SK-N-SH (cell line): ENCODE measurements at regions not wholly inside any gene's neighbourhood (a gene's known extent, or its start where the extent isn't known, plus 50 kb on each side); places are given as distances from the start of the nearest gene placed in this dataset.

Experiments used
- CTCF ChIA-PET: fragments of 300-600, 350-600 bp; formaldehyde crosslinking; extraction: SDS; loops from one replicate; lab custom pipeline; 2021; lab: Yijun Ruan, JAX
- POLR2A ChIA-PET: fragments of 350-600 bp; sonication (Branson Sonifier 250); formaldehyde crosslinking; extraction: SDS; loops from one replicate; lab custom pipeline; 2020; ENCODE audit warnings: antibody characterized with exemption, inconsistent platforms; lab: Yijun Ruan, JAX
- DNase-seq: peaks from one replicate; pipeline ENCODE4 v3.0.0; 2012
- H2AFZ ChIP-seq: fragments of 200-600 bp; sonication (generic); 2 replicates; pipeline ENCODE4 v1.8.1; 2016; ENCODE audit warnings: antibody characterized with exemption, mild to moderate bottlenecking, low read depth
- H3F3A ChIP-seq: fragments of 200-600 bp; sonication (generic); replicated peaks from 2 replicates; pipeline ENCODE3; 2016; ENCODE audit warnings: antibody characterized with exemption, mild to moderate bottlenecking; ENCODE audit not compliant: insufficient read depth
- H3K27ac ChIP-seq, 2 experiments: fragments of 200-500 bp in 1 of 2; fragments of 200-600 bp in 1 of 2; sonication (Bioruptor generic) in 1 of 2; sonication (generic), shearing (Covaris generic) in 1 of 2; 2 replicates each; pipeline versions ENCODE4 v1.5.1 to v1.6.1; 2014 to 2016; ENCODE audit warnings: low read depth in 2 of 2, inconsistent platforms in 1 of 2, low read length in 1 of 2, mild to moderate bottlenecking in 1 of 2, mixed read lengths in 1 of 2
- H3K27me3 ChIP-seq: fragments of 200-600 bp; sonication (generic), shearing (Covaris generic); 2 replicates; pipeline ENCODE4 v1.6.1; 2016; ENCODE audit warnings: mixed run types; ENCODE audit not compliant: insufficient read depth
- H3K36me3 ChIP-seq, 2 experiments: fragments of 200-500 bp in 1 of 2; fragments of 200-600 bp in 1 of 2; sonication (Bioruptor generic) in 1 of 2; sonication (generic) in 1 of 2; replicated peaks in 1 of 2; 2 replicates each; pipeline versions ENCODE3 to v1.5.1; 2014 to 2016; ENCODE audit warnings: low read length in 1 of 2, mild to moderate bottlenecking in 1 of 2; ENCODE audit not compliant: insufficient read depth in 2 of 2, control insufficient read depth in 1 of 2
- H3K4me1 ChIP-seq, 2 experiments: fragments of 200-500 bp in 1 of 2; fragments of 200-600 bp in 1 of 2; sonication (Bioruptor generic) in 1 of 2; sonication (generic), shearing (Covaris generic) in 1 of 2; 2 replicates each; pipeline versions ENCODE4 v1.5.1 to v1.6.1; 2014 to 2016; ENCODE audit warnings: low read depth in 1 of 2, low read length in 1 of 2, mixed run types in 1 of 2; ENCODE audit not compliant: insufficient read depth in 2 of 2, control insufficient read depth in 1 of 2
- H3K4me2 ChIP-seq: fragments of 200-600 bp; sonication (generic), shearing (Covaris generic); 2 replicates; pipeline ENCODE4 v1.6.1; 2017; ENCODE audit warnings: mixed run types
- H3K4me3 ChIP-seq, 2 experiments: fragments of 200-500 bp in 1 of 2; fragments of 200-600 bp in 1 of 2; sonication (Bioruptor generic) in 1 of 2; sonication (generic), shearing (Covaris generic) in 1 of 2; 2 replicates each; pipeline versions ENCODE4 v1.5.1 to v1.8.1; 2014 to 2016; ENCODE audit warnings: low read depth in 2 of 2, inconsistent platforms in 1 of 2, low read length in 1 of 2, mild to moderate bottlenecking in 1 of 2, mixed read lengths in 1 of 2, moderate library complexity in 1 of 2
- H3K79me2 ChIP-seq: fragments of 200-600 bp; sonication (generic); 2 replicates; pipeline ENCODE4 v1.8.1; 2017; ENCODE audit warnings: mild to moderate bottlenecking; ENCODE audit not compliant: insufficient read depth
- H3K9ac ChIP-seq: fragments of 200-600 bp; sonication (generic); 2 replicates; pipeline ENCODE4 v1.6.1; 2017; ENCODE audit warnings: mixed run types
- H3K9me2 ChIP-seq: fragments of 200-600 bp; sonication (generic); 2 replicates; pipeline ENCODE4 v1.6.1; 2017; ENCODE audit warnings: mixed run types
- H3K9me3 ChIP-seq: fragments of 200-600 bp; sonication (generic); 2 replicates; pipeline ENCODE4 v1.6.1; 2017; ENCODE audit warnings: mixed run types, mild to moderate bottlenecking, moderate library complexity
- H4K20me1 ChIP-seq: fragments of 200-600 bp; sonication (generic); 2 replicates; pipeline ENCODE4 v1.6.1; 2017; ENCODE audit warnings: mild to moderate bottlenecking, mixed run types; ENCODE audit not compliant: insufficient read depth
- EP300 ChIP-seq, 2 experiments: IDR thresholded peaks; 2 replicates each; pipeline versions ENCODE4 v1.4.0 to v1.6.1; 2012; ENCODE audit warnings: borderline replicate concordance in 1 of 2, low read depth in 1 of 2, low read length in 1 of 2
- GATA2 ChIP-seq: sonication (generic); formaldehyde crosslinking; IDR thresholded peaks from 2 replicates; pipeline ENCODE4 v1.5.0; 2020; ENCODE audit warnings: mild to moderate bottlenecking, missing genetic modification reagents
- JUND ChIP-seq: IDR thresholded peaks from 2 replicates; pipeline ENCODE4 v1.4.0; 2012
- MXI1 ChIP-seq: IDR thresholded peaks from 2 replicates; pipeline ENCODE4 v1.6.1; 2012; ENCODE audit warnings: mild to moderate bottlenecking, low read depth, low read length, improper control_type of control experiment
- NFIC ChIP-seq: IDR thresholded peaks from 2 replicates; pipeline ENCODE4 v1.4.0; 2012; ENCODE audit warnings: borderline replicate concordance
- POLR2AphosphoS5 ChIP-seq: IDR thresholded peaks from 2 replicates; pipeline ENCODE4 v1.6.1; 2012; ENCODE audit warnings: low read depth, low read length
- RFX5 ChIP-seq: IDR thresholded peaks from 2 replicates; pipeline ENCODE4 v1.6.1; 2012; ENCODE audit warnings: mild to moderate bottlenecking, improper control_type of control experiment, low read length
- RXRA ChIP-seq: IDR thresholded peaks from 2 replicates; pipeline ENCODE4 v1.4.0; 2012; ENCODE audit warnings: low read depth, mild to moderate bottlenecking, borderline replicate concordance
- SMC3 ChIP-seq: IDR thresholded peaks from 2 replicates; pipeline ENCODE4 v1.6.1; 2012; ENCODE audit warnings: low read depth, low read length, improper control_type of control experiment
- TAF1 ChIP-seq: IDR thresholded peaks from 2 replicates; pipeline ENCODE4 v1.6.1; 2012; ENCODE audit warnings: low read depth, mild to moderate bottlenecking, low read length, moderate library complexity, borderline replicate concordance
- TCF12 ChIP-seq: IDR thresholded peaks from 2 replicates; pipeline ENCODE4 v1.4.0; 2012
- YY1 ChIP-seq: IDR thresholded peaks from 2 replicates; pipeline ENCODE4 v1.4.0; 2012; ENCODE audit warnings: low read depth, mild to moderate bottlenecking
- WGBS: methylation state at CpG from one replicate; pipeline ENCODE4 v1.1.6; 2017; ENCODE audit warnings: low lambda C conversion rate; 5-methylcytosine and 5-hydroxymethylcytosine counted together
- TF ChIP-seq, protein P1 (sequence below): IDR thresholded peaks from 2 replicates; pipeline ENCODE4 v1.4.0; 2012; ENCODE audit warnings: low read depth
- TF ChIP-seq, protein P2 (sequence below): IDR thresholded peaks from 2 replicates; pipeline ENCODE4 v1.4.0; 2012; ENCODE audit warnings: low read depth, borderline replicate concordance
- TF ChIP-seq, protein P3 (sequence below): IDR thresholded peaks from 2 replicates; pipeline ENCODE4 v1.6.1; 2012; ENCODE audit warnings: mild to moderate bottlenecking, low read depth, low read length, moderate library complexity
- TF ChIP-seq, protein P4 (sequence below): IDR thresholded peaks from 2 replicates; pipeline ENCODE4; 2012
- TF ChIP-seq, protein P5 (sequence below): IDR thresholded peaks from 2 replicates; pipeline ENCODE4 v1.4.0; 2012; ENCODE audit warnings: low read depth, borderline replicate concordance
- TF ChIP-seq, protein P6 (sequence below): fragments of 150-350 bp; IDR thresholded peaks from 2 replicates; pipeline ENCODE4 v1.6.1; 2017; ENCODE audit warnings: antibody characterized with exemption, low read length, low read depth, borderline replicate concordance

DNA sequence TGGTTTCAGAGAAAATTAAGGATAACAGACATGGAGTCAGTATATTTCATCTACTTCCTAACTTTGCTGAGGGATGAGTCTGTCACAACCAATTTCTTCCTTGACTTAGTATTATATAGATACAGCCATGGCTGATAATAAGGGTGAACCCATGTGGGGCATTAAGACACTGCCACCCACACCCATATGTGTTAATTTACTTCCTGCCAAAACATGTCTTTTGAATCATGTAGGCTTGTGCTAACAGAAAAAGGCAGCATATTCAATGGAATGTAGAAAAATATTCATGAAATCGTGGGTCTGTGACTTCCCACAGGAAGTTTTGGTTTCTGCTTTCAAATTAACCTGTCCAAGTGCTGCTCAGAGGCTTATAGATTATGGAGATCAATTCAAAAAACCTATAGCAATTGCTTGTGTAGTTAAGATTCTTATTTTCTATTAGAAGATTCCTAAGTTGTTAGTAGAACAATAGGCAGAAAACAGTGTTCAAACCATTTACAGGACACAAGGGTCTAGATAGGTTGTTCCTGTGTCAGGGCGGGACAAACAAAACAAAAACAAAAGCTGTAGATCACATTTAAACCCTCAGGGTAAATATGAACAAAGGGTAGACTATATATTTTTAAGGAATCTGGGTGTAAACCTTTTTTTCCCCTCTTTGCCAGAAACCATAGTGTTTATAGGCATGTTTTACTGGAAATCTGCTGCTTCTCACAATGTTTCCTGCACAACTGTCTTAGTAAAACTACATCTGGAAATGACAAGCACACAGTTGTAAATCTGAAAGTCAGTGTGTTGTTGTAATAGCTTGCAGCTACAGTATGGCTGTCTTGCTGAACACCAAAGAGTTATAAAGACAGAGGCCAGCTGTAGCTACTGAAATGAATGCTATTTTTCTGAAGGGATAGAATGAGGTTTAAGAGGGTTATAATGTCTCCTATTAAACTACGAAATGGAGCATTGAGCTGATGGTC, 691.2 kb downstream of the EPHA4 start:
- WGBS, result 4% methylated on average over 3 of the region's 3 CpGs
- CTCF ChIA-PET, result interaction anchor here (0.7 kb wide), 1 partner anchor 959 kb away, joined by 3 read pairs; no protein-coding TSS in a partner anchor
- no peak overlapping the region for H2AFZ ChIP-seq
- H3K27ac ChIP-seq, result no peak overlapping the region
- H3K4me1 ChIP-seq, result no peaks in the 10 kb centered on the region
- DNase-seq, result no peak
- POLR2A ChIA-PET, result no interaction called here
- H3K79me2 ChIP-seq, result no peaks in the 10 kb centered on the region
- no peak overlapping the region for H3K9ac ChIP-seq
- TF ChIP-seq JUND (no peak), NFIC (no peak), YY1 (no peak), RXRA (no peak)
- TF ChIP-seq, protein P1, sequence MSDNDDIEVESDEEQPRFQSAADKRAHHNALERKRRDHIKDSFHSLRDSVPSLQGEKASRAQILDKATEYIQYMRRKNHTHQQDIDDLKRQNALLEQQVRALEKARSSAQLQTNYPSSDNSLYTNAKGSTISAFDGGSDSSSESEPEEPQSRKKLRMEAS, result no peak
- H3K4me2 ChIP-seq, result no peak overlapping the region
- no peaks in the 10 kb centered on the region for H3K9me3 ChIP-seq
- H3K27me3 ChIP-seq, result no peaks in the 10 kb centered on the region
- H4K20me1 ChIP-seq, result no peaks in the 10 kb centered on the region
- no peak overlapping the region for H3K4me3 ChIP-seq
- no peaks in the 10 kb centered on the region for H3F3A ChIP-seq
- H3K36me3 ChIP-seq, result no peaks in the 10 kb centered on the region
- H3K9me2 ChIP-seq, result no peaks in the 10 kb centered on the region

DNA sequence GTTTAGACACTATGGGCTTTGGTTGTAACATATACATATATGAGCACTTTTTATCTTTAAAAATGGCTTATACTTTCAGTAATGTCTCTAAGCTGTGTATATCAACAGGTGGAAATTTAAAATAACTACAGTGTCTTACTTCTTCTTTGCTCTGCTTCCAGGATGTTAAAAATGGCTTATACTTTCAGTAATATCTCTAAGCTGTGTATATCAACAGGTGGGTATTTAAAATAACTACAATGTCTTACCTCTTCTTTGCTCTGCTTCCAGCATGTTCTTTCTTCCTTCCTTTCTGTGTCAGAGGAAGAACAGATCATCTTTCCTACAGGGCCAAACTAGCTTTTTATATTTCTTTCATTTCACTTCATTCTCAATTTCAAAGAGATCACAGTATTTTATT, 689.6 kb downstream of the EPHA4 start:
- no peak overlapping the region for H3K4me2 ChIP-seq
- H2AFZ ChIP-seq, result no peak overlapping the region
- no peaks in the 10 kb centered on the region for H3K27me3 ChIP-seq
- H3K4me3 ChIP-seq, result no peak overlapping the region
- H3K79me2 ChIP-seq, result no peaks in the 10 kb centered on the region
- H4K20me1 ChIP-seq, result no peaks in the 10 kb centered on the region
- no peaks in the 10 kb centered on the region for H3K36me3 ChIP-seq
- ChIA-PET POLR2A (no interaction called here), CTCF (interaction anchor here (1.3 kb wide), 1 partner anchor 32 kb away, joined by 3 read pairs; no protein-coding TSS in a partner anchor)
- H3K9me2 ChIP-seq, result no peaks in the 10 kb centered on the region
- no peaks in the 10 kb centered on the region for H3F3A ChIP-seq
- H3K4me1 ChIP-seq, result no peaks in the 10 kb centered on the region
- DNase-seq, result no peak
- H3K9ac ChIP-seq, result no peak overlapping the region
- H3K27ac ChIP-seq, result no peak overlapping the region
- no peaks in the 10 kb centered on the region for H3K9me3 ChIP-seq
- TF ChIP-seq, protein P2, sequence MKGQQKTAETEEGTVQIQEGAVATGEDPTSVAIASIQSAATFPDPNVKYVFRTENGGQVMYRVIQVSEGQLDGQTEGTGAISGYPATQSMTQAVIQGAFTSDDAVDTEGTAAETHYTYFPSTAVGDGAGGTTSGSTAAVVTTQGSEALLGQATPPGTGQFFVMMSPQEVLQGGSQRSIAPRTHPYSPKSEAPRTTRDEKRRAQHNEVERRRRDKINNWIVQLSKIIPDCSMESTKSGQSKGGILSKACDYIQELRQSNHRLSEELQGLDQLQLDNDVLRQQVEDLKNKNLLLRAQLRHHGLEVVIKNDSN, result no peak
- no peak for TF ChIP-seq GATA2 (CRISPR knock-in tag)
- TF ChIP-seq RFX5, result no peak
- TF ChIP-seq, protein P3, sequence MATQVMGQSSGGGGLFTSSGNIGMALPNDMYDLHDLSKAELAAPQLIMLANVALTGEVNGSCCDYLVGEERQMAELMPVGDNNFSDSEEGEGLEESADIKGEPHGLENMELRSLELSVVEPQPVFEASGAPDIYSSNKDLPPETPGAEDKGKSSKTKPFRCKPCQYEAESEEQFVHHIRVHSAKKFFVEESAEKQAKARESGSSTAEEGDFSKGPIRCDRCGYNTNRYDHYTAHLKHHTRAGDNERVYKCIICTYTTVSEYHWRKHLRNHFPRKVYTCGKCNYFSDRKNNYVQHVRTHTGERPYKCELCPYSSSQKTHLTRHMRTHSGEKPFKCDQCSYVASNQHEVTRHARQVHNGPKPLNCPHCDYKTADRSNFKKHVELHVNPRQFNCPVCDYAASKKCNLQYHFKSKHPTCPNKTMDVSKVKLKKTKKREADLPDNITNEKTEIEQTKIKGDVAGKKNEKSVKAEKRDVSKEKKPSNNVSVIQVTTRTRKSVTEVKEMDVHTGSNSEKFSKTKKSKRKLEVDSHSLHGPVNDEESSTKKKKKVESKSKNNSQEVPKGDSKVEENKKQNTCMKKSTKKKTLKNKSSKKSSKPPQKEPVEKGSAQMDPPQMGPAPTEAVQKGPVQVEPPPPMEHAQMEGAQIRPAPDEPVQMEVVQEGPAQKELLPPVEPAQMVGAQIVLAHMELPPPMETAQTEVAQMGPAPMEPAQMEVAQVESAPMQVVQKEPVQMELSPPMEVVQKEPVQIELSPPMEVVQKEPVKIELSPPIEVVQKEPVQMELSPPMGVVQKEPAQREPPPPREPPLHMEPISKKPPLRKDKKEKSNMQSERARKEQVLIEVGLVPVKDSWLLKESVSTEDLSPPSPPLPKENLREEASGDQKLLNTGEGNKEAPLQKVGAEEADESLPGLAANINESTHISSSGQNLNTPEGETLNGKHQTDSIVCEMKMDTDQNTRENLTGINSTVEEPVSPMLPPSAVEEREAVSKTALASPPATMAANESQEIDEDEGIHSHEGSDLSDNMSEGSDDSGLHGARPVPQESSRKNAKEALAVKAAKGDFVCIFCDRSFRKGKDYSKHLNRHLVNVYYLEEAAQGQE, result no peak
- TF ChIP-seq, protein P4, sequence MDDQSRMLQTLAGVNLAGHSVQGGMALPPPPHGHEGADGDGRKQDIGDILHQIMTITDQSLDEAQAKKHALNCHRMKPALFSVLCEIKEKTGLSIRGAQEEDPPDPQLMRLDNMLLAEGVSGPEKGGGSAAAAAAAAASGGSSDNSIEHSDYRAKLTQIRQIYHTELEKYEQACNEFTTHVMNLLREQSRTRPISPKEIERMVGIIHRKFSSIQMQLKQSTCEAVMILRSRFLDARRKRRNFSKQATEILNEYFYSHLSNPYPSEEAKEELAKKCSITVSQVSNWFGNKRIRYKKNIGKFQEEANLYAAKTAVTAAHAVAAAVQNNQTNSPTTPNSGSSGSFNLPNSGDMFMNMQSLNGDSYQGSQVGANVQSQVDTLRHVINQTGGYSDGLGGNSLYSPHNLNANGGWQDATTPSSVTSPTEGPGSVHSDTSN, result no peak
- TF ChIP-seq, protein P1, result no peak
- TF ChIP-seq, protein P5, sequence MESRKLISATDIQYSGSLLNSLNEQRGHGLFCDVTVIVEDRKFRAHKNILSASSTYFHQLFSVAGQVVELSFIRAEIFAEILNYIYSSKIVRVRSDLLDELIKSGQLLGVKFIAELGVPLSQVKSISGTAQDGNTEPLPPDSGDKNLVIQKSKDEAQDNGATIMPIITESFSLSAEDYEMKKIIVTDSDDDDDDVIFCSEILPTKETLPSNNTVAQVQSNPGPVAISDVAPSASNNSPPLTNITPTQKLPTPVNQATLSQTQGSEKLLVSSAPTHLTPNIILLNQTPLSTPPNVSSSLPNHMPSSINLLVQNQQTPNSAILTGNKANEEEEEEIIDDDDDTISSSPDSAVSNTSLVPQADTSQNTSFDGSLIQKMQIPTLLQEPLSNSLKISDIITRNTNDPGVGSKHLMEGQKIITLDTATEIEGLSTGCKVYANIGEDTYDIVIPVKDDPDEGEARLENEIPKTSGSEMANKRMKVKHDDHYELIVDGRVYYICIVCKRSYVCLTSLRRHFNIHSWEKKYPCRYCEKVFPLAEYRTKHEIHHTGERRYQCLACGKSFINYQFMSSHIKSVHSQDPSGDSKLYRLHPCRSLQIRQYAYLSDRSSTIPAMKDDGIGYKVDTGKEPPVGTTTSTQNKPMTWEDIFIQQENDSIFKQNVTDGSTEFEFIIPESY, result no peak
- TF ChIP-seq RXRA, result no peak
- no peak for TF ChIP-seq TCF12
- TF ChIP-seq MXI1, result no peak
- TF ChIP-seq EP300 (IDR thresholded peaks at IDR 0.05; ENCODE audit: borderline replicate concordance in 1 of 2, low read depth in 1 of 2, low read length in 1 of 2), result no peak
- no peak for TF ChIP-seq TAF1
- no peak for TF ChIP-seq SMC3
- TF ChIP-seq, protein P6, sequence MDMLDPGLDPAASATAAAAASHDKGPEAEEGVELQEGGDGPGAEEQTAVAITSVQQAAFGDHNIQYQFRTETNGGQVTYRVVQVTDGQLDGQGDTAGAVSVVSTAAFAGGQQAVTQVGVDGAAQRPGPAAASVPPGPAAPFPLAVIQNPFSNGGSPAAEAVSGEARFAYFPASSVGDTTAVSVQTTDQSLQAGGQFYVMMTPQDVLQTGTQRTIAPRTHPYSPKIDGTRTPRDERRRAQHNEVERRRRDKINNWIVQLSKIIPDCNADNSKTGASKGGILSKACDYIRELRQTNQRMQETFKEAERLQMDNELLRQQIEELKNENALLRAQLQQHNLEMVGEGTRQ, result no peak
- no peak for TF ChIP-seq POLR2AphosphoS5
